WI38 (cell line): ENCODE measurements at regions not wholly inside any gene's neighbourhood (a gene's known extent, or its start where the extent isn't known, plus 50 kb on each side); places are given as distances from the start of the nearest gene placed in this dataset.

Experiments
- H3K4me3 ChIP-seq: 2 replicates; pipeline ENCODE4 v1.5.1; 2011; ENCODE audit warnings: low read depth, mild to moderate bottlenecking, control low read depth, low read length
- CTCF ChIP-seq: IDR thresholded peaks from 2 replicates; pipeline ENCODE4 v1.5.1; 2012; ENCODE audit warnings: low read depth, mild to moderate bottlenecking, control low read depth, low read length

- TF ChIP-seq CTCF: no peak
- no peak overlapping the region for H3K4me3 ChIP-seq
Observed at GRCh38 chr7:24138343-24138742, 145.6 kb upstream of the NPY start.

GRCh38 chr7:24140001-24140400 is 144.0 kb upstream of the NPY start:
- TF ChIP-seq CTCF: no peak
- H3K4me3 ChIP-seq: peak overlapping the region; percentile 14; the same call in 1 of the 2 replicates

GRCh38 chr7:24141874-24142509 is 142.0 kb upstream of the NPY start:
- TF ChIP-seq CTCF: no peak
- no peak overlapping the region for H3K4me3 ChIP-seq

- no peak for TF ChIP-seq CTCF
- H3K4me3 ChIP-seq: no peak overlapping the region
Observed at GRCh38 chr7:24143547-24143946, 140.4 kb upstream of the NPY start.

GRCh38 chr7:24151944-24152343 is 132.0 kb upstream of the NPY start:
- TF ChIP-seq CTCF: no peak
- no peak overlapping the region for H3K4me3 ChIP-seq

GRCh38 chr7:24152356-24152755 is 131.6 kb upstream of the NPY start:
- TF ChIP-seq CTCF: no peak

GRCh38 chr7:24152877-24153472 is 131.0 kb upstream of the NPY start:
- H3K4me3 ChIP-seq: no peak overlapping the region
- TF ChIP-seq CTCF: no peak

More at GRCh38 chr7:24152356-24152755, 131.6 kb upstream of the NPY start:
- H3K4me3 ChIP-seq: no peak overlapping the region
